Islet of Langerhans (tissue), 1 donor: ENCODE measurements at regions not wholly inside any gene's neighbourhood (a gene's known extent, or its start where the extent isn't known, plus 50 kb on each side); places are given as distances from the start of the nearest gene placed in this dataset.
"Not testable (repeated sequence)": the region's sequence is repeated elsewhere in the genome, so short reads cannot be mapped to it uniquely, and the experiment has no call there.

Source experiments
- FAIRE-seq: peaks from one replicate; lab custom pipeline; 2011; peaks lifted over from hg19 to GRCh38; lab: Jason Lieb, UNC

GRCh38 chr3:67154429-67154828 lies 156.3 kb downstream of the KBTBD8 start:
- FAIRE-seq, result no peak

GRCh38 chr3:67167481-67167880 lies 169.4 kb downstream of the KBTBD8 start:
- FAIRE-seq, result no peak

- no peak for FAIRE-seq
Measured at GRCh38 chr3:67171841-67172240, 173.7 kb downstream of the KBTBD8 start.

GRCh38 chr3:67173130-67173529 lies 175.0 kb downstream of the KBTBD8 start:
- FAIRE-seq, result not testable (repeated sequence)

GRCh38 chr3:67176396-67176795 lies 178.3 kb downstream of the KBTBD8 start:
- no peak for FAIRE-seq

- FAIRE-seq, result no peak
Measured at GRCh38 chr3:67192466-67192865, 194.4 kb downstream of the KBTBD8 start.

- FAIRE-seq, result no peak
Measured at GRCh38 chr3:67196677-67197076, 198.6 kb downstream of the KBTBD8 start.

GRCh38 chr3:67198374-67198773 lies 200.3 kb downstream of the KBTBD8 start:
- FAIRE-seq, result no peak

GRCh38 chr3:67200618-67201017 lies 202.5 kb downstream of the KBTBD8 start:
- FAIRE-seq, result no peak

GRCh38 chr3:67201026-67201425 lies 202.9 kb downstream of the KBTBD8 start:
- peak; percentile 75 for FAIRE-seq

GRCh38 chr3:67202053-67202452 lies 203.9 kb downstream of the KBTBD8 start:
- no peak for FAIRE-seq

- FAIRE-seq, result no peak
Measured at GRCh38 chr3:67204951-67205350, 206.8 kb downstream of the KBTBD8 start.

GRCh38 chr3:67215690-67216089 lies 217.6 kb downstream of the KBTBD8 start:
- FAIRE-seq, result no peak

GRCh38 chr3:67227030-67227429 lies 228.9 kb downstream of the KBTBD8 start:
- no peak for FAIRE-seq

GRCh38 chr3:67228136-67228535 lies 230.0 kb downstream of the KBTBD8 start:
- FAIRE-seq, result no peak

GRCh38 chr3:67232642-67233041 lies 234.5 kb downstream of the KBTBD8 start:
- FAIRE-seq, result no peak

- FAIRE-seq, result no peak
Measured at GRCh38 chr3:67239353-67239752, 241.2 kb downstream of the KBTBD8 start.

GRCh38 chr3:67241084-67241483 lies 243.0 kb downstream of the KBTBD8 start:
- no peak for FAIRE-seq

- FAIRE-seq, result no peak
Measured at GRCh38 chr3:67244130-67244529, 246.0 kb downstream of the KBTBD8 start.

- no peak for FAIRE-seq
Measured at GRCh38 chr3:67245545-67245944, 247.4 kb downstream of the KBTBD8 start.

- no peak for FAIRE-seq
Measured at GRCh38 chr3:67248726-67249125, 250.6 kb downstream of the KBTBD8 start.

GRCh38 chr3:67252906-67253305 lies 254.8 kb downstream of the KBTBD8 start:
- not testable (repeated sequence) for FAIRE-seq

- peak; percentile 65 for FAIRE-seq
Measured at GRCh38 chr3:67278015-67278618, 280.0 kb downstream of the KBTBD8 start.

GRCh38 chr3:67286586-67286985 lies 288.5 kb downstream of the KBTBD8 start:
- no peak for FAIRE-seq
